ENCODE measurements at regions not wholly inside any gene's neighbourhood (a gene's known extent, or its start where the extent isn't known, plus 50 kb on each side); places are given as distances from the start of the nearest gene placed in this dataset.

GRCh38 chr20:22353586-22353985 lies 230.8 kb downstream of the FOXA2 start (continued):
- peak; percentile 24; the same call in 1 of the 2 replicates for TF ChIP-seq NFE2L1 (tag; IDR thresholded peaks at IDR 0.05; ENCODE audit: borderline replicate concordance, low read depth)
- no peak for TF ChIP-seq ZKSCAN1 (IDR thresholded peaks at IDR 0.05; ENCODE audit: low read depth, low read length)
- no peak for TF ChIP-seq CHD1 (IDR thresholded peaks at IDR 0.05; ENCODE audit: low read length)
- TF ChIP-seq MEIS2 (IDR thresholded peaks at IDR 0.05; ENCODE audit: partially characterized antibody), result peak; percentile 16
- peak; percentile 40; the same call in 1 of the 2 replicates for TF ChIP-seq BHLHE40 (IDR thresholded peaks at IDR 0.05; ENCODE audit: low read length)

- Histone ChIP-seq H4K20me1 (replicated peaks; ENCODE audit: control insufficient read depth, insufficient read depth, low read length) (no peaks in the 10 kb centered on the region), H3K4me1 (replicated peaks in 1 of 2; ENCODE audit: control insufficient read depth in 2 of 2, insufficient read depth in 2 of 2, low read length in 2 of 2) (peaks cover 8 to 15% of the 10 kb centered on the region in 2 experiments; a peak in 4 of 5 replicates), H3K4me3 (no peak overlapping the region), H3K9me1 (ENCODE audit: control insufficient read depth, insufficient read depth, low read length) (no peaks in the 10 kb centered on the region), H3K27ac (ENCODE audit: extremely low read depth, low read depth, low read length) (no peak overlapping the region), H3K4me2 (ENCODE audit: insufficient read depth, low read length) (no peak overlapping the region), H3K79me2 (ENCODE audit: control insufficient read depth, insufficient read depth, low read length) (no peaks in the 10 kb centered on the region), H3K9me3 (replicated peaks; ENCODE audit: control insufficient read depth, insufficient read depth, low read depth, low read length) (no peaks in the 10 kb centered on the region), H3K27me3 (ENCODE audit: control insufficient read depth in 2 of 2, insufficient read depth in 2 of 2, low read length in 2 of 2) (no peaks in the 10 kb centered on the region), H2AFZ (ENCODE audit: low read depth, low read length) (no peak overlapping the region), H3K9ac (ENCODE audit: insufficient read depth in 1 of 2, low read depth in 2 of 2, low read length in 2 of 2) (no peak overlapping the region), H3K36me3 (ENCODE audit: control insufficient read depth, insufficient read depth, low read length) (no peaks in the 10 kb centered on the region)
- ChIA-PET POLR2A (interaction anchor here (1.2 kb wide), 1 partner anchor 21 kb away, joined by 3 read pairs; no protein-coding TSS in a partner anchor), CTCF (ENCODE audit: low intra/inter-chr PET ratio) (no interaction called here)
- 44% methylated on average over 3 of the region's 3 CpGs for WGBS (ENCODE audit: insufficient coverage, low coverage, missing lambda C conversion rate)
- BruUV-seq (replicated peaks), result no TSS peak
- in situ Hi-C loops (cut with MboI) (no loop called here), intact Hi-C loops (cut with micrococcal nuclease) (no loop called here)
- ATAC-seq (no peak), DNase-seq (ENCODE audit: extremely low read depth in 1 of 4, low spot score in 3 of 4) (no peak), FAIRE-seq (no peak)
- TF ChIP-seq PHF21A (IDR thresholded peaks at IDR 0.05; ENCODE audit: borderline replicate concordance, low read depth), result no peak
- no peak for TF ChIP-seq FOXK2 (conservative IDR thresholded peaks at IDR 0.05 in 1 of 2, IDR thresholded peaks at IDR 0.05 in 1 of 2; ENCODE audit: low read depth in 2 of 2)
- TF ChIP-seq CTCF (IDR thresholded peaks at IDR 0.05 in 2 of 3, conservative IDR thresholded peaks at IDR 0.05 in 1 of 3; ENCODE audit: insufficient read depth in 2 of 3, low read depth in 1 of 3, low read length in 3 of 3), result no peak
- TF ChIP-seq SAFB2 (IDR thresholded peaks at IDR 0.05; ENCODE audit: borderline replicate concordance, low read depth, low read length, severe bottlenecking), result no peak
- no peak for TF ChIP-seq MXI1 (IDR thresholded peaks at IDR 0.05; ENCODE audit: low read depth, low read length)
- TF ChIP-seq, protein P1, sequence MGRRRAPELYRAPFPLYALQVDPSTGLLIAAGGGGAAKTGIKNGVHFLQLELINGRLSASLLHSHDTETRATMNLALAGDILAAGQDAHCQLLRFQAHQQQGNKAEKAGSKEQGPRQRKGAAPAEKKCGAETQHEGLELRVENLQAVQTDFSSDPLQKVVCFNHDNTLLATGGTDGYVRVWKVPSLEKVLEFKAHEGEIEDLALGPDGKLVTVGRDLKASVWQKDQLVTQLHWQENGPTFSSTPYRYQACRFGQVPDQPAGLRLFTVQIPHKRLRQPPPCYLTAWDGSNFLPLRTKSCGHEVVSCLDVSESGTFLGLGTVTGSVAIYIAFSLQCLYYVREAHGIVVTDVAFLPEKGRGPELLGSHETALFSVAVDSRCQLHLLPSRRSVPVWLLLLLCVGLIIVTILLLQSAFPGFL (CRISPR knock-in tag; IDR thresholded peaks at IDR 0.05), result no peak
- TF ChIP-seq ZNF239 (CRISPR knock-in tag; IDR thresholded peaks at IDR 0.05), result no peak
- TF ChIP-seq, protein P2, sequence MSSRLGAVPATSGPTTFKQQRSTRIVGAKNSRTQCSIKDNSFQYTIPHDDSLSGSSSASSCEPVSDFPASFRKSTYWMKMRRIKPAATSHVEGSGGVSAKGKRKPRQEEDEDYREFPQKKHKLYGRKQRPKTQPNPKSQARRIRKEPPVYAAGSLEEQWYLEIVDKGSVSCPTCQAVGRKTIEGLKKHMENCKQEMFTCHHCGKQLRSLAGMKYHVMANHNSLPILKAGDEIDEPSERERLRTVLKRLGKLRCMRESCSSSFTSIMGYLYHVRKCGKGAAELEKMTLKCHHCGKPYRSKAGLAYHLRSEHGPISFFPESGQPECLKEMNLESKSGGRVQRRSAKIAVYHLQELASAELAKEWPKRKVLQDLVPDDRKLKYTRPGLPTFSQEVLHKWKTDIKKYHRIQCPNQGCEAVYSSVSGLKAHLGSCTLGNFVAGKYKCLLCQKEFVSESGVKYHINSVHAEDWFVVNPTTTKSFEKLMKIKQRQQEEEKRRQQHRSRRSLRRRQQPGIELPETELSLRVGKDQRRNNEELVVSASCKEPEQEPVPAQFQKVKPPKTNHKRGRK (tag; IDR thresholded peaks at IDR 0.05), result no peak
- no peak for TF ChIP-seq POLR2B (IDR thresholded peaks at IDR 0.05; ENCODE audit: low read depth, partially characterized antibody)
- no peak for TF ChIP-seq TGIF2 (CRISPR knock-in tag; IDR thresholded peaks at IDR 0.05)
- TF ChIP-seq ZNF79 (CRISPR knock-in tag; IDR thresholded peaks at IDR 0.05; ENCODE audit: low read depth), result no peak
- TF ChIP-seq HNRNPK (IDR thresholded peaks at IDR 0.05; ENCODE audit: low read depth, low read length, poor library complexity, severe bottlenecking), result no peak
- no peak for TF ChIP-seq MTF1 (CRISPR knock-in tag; IDR thresholded peaks at IDR 0.05; ENCODE audit: borderline replicate concordance)
Observed at GRCh38 chr20:22352019-22352418, 232.4 kb downstream of the FOXA2 start.

All from K562 (cell line).